ENCODE measurements at regions not wholly inside any gene's neighbourhood (a gene's known extent, or its start where the extent isn't known, plus 50 kb on each side); places are given as distances from the start of the nearest gene placed in this dataset.
"Not testable (repeated sequence)": the region's sequence is repeated elsewhere in the genome, so short reads cannot be mapped to it uniquely, and the experiment has no call there.

DNA sequence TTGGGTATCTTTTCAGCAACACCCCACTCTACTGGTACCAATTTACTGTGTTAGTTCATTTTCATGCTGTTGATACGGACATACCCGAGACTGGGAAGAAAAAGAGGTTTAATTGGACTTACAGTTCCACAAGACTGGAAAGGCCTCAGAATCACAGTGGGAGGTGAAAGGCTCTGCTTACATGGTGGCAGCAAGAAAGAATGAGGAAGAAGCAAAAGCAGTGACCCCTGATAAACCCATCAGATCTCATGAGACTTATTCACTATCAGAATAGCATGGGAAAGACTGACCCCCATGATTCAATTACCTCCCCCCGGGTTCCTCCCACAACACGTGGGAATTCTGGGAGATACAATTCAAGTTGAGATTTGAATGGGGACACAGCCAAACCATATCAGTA lies 473.1 kb downstream of the RNF144A start:
- H3K27ac Mint-ChIP-seq; H3K4me3 Mint-ChIP-seq; H3K4me1 Mint-ChIP-seq (ENCODE audit: low read depth); H3K9me3 Mint-ChIP-seq; H3K27me3 Mint-ChIP-seq; H3K36me3 Mint-ChIP-seq (ENCODE audit: low read depth): not testable (repeated sequence)

DNA sequence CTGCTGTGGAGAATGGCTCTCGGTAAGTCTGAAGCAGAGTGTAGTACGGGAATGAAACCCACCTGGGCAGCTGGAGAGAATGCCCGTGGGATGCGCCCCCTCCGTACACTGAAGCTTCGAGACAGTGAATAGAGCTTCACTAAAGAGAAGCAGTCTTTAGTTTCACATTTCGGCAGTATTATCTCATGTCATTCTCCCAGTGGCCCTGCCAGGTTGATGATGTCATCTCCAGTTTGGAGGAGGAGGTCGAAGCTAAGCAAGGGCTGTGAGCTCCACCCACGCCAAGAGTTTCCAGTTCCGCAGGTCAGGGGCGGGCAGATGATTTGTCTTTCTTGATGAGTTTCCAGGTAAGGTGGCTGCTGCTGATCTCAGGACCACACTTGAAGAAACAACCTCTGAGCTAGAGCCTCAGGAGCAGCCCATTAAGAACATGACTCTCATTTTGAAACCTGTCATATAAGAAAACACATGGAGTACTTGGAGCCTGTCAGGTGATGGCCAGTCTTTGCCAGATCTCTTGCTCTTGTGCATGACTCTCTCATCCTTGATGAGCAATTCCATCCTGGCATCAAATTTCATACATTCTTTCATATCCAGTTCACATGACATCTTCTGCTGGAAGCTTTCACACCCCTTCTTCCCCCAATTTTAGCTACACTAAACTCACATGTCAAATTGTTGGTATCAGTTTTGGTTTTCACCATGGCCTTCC lies 475.0 kb downstream of the RNF144A start:
- no peak overlapping the region for H3K4me3 Mint-ChIP-seq
- H3K27ac Mint-ChIP-seq = no peak overlapping the region
- no peaks in the 10 kb centered on the region for H3K36me3 Mint-ChIP-seq (ENCODE audit: low read depth)
- no peaks in the 10 kb centered on the region for H3K9me3 Mint-ChIP-seq
- H3K4me1 Mint-ChIP-seq (ENCODE audit: low read depth) = no peaks in the 10 kb centered on the region
- no peaks in the 10 kb centered on the region for H3K27me3 Mint-ChIP-seq

DNA sequence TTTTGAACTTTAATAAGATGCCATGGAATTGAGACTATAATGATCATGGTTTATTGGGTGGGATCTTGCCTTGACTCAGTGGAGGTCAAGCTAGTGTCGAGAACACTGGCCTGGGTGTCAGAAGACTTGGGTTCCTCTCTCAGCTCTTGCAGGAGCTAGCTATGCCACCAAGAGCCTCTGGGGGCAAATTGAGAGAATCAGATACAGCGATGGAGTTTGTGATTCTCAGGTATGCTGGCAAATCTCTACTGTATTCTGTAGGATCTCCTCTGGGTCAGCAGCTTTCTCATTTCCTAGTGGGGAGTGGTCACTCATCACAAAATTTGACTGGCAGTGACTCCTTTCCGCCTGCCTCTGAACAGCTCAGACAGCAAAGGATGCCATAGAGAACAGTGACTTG lies 477.0 kb downstream of the RNF144A start:
- Mint-ChIP-seq H3K27ac (no peak overlapping the region), H3K36me3 (ENCODE audit: low read depth) (no peaks in the 10 kb centered on the region)

DNA sequence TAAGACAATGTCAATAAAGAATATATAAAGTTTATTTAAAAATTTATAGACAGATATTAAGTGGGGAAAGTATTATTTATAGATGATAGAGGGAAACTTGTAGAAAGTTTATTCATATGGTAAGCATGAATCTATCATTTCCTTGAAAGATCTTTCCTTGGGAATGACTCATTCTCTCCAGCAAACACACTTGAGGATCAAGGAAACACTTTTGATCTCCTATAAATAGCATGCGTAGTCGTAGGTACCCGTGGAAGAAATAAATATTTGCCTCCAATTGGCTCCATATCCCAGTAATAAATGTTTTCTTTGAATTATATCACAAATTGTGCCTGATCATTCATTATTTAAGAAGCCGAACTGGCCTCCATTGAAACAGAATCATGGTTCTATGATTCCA lies 483.4 kb downstream of the RNF144A start:
- no peaks in the 10 kb centered on the region for H3K36me3 Mint-ChIP-seq (ENCODE audit: low read depth)
- H3K4me3 Mint-ChIP-seq = no peak overlapping the region
- H3K27me3 Mint-ChIP-seq = peaks cover 17% of the 10 kb centered on the region
- H3K4me1 Mint-ChIP-seq (ENCODE audit: low read depth) = peaks cover 13% of the 10 kb centered on the region
- H3K27ac Mint-ChIP-seq = no peak overlapping the region
- no peaks in the 10 kb centered on the region for H3K9me3 Mint-ChIP-seq

More for the DNA sequence above, 477.0 kb downstream of the RNF144A start:
- Mint-ChIP-seq H3K4me3 (no peak overlapping the region), H3K27me3 (no peaks in the 10 kb centered on the region), H3K9me3 (no peaks in the 10 kb centered on the region), H3K4me1 (ENCODE audit: low read depth) (no peaks in the 10 kb centered on the region)

DNA sequence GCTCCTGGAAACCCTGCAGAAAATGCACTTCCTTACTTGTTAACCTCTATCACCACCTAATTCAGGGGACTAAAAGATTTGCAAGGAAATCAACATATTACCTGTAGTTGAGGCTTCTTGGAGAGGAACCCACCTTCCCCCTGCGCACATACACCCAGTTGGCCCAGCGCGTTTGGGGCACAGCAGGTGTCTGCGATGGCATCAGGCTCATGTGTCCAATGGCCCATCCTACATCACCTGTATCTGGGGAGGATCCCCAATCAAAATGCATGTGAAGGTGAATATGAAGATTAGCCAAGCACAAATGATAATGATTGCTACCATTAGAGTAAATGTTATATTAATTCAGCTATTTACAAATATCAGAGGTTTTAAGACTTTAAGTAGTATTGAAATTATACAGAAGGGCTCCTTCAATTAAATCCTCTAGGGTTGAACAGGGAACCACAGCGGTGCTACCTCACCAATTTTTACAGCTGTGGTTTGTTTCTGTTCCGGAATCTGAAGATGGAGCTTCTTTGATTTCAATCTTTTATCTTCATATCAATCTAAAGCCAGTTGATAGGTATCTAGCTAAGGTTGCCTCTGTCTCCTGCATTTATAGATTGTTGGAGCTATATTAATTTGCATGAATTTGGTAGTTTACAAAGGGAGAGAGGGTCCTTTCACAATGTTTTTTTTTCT lies 486.0 kb downstream of the RNF144A start:
- Mint-ChIP-seq H3K4me1 (ENCODE audit: low read depth) (peaks cover 13% of the 10 kb centered on the region), H3K9me3 (no peaks in the 10 kb centered on the region), H3K27ac (no peak overlapping the region), H3K36me3 (ENCODE audit: low read depth) (no peaks in the 10 kb centered on the region), H3K27me3 (peaks cover 24% of the 10 kb centered on the region), H3K4me3 (no peak overlapping the region)

DNA sequence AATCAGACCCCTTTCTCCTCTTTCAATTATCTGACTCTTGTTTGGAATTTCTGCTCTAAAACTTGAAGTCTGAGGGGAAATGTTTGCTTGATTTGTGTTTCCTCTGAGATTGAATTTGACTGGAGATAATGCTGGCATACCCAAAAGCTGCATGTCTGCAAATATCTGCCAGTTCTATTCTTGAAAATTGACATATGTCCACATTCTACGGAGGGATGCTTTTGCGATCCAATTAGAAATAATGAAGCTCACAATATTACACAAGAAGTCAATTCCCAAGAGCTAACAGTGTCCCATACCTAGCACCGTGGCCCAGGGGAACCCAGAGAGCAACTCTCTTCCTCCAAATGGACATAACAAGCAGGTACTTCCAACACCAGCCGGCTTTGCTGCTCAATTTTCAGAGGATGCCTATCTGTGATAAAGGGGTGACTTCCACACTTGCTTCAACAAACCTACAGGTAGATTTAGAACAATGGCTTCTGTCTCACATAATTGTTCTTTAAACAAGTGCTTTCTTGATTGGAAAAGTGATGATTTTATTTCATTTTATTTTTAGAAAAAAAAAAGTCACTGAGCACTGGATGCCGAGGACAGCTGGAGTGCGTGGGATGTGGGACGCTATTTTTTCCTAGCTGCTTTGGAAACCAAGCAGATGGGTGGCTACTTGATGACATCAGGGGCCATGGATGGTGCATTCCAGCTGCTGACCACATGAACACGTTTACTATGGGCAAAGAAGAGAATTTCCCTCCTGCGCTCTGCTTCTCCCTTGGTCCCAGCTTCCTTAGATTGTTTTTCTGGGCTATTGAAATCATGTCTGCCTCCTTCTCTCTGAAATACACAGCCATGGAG lies 488.9 kb downstream of the RNF144A start:
- Mint-ChIP-seq H3K27me3 (peaks cover 24% of the 10 kb centered on the region), H3K27ac (no peak overlapping the region), H3K4me3 (no peak overlapping the region), H3K4me1 (ENCODE audit: low read depth) (peaks cover 13% of the 10 kb centered on the region), H3K36me3 (ENCODE audit: low read depth) (no peaks in the 10 kb centered on the region), H3K9me3 (no peaks in the 10 kb centered on the region)

DNA sequence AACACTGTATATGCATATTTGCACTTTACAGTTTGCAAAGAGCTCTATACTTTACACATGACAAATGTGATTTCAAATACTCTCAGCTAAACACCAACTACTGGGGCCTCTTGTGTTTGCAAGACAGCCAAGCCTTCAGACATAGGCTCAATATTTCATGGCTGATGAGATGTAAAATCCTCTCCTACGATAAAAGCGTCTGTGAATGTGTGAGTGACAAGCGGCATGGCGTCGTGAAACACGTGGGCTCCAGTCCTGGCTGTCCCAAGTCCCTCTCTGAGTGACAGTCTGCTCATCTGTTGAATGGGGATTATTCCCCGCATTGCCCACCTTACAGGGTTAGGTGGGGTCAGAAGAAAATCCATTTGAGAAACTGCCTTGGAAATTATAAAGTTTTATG lies 489.8 kb downstream of the RNF144A start:
- Mint-ChIP-seq H3K4me3 (no peak overlapping the region), H3K9me3 (no peaks in the 10 kb centered on the region), H3K36me3 (ENCODE audit: low read depth) (no peaks in the 10 kb centered on the region), H3K27me3 (peaks cover 24% of the 10 kb centered on the region), H3K27ac (no peak overlapping the region), H3K4me1 (ENCODE audit: low read depth) (peaks cover 13% of the 10 kb centered on the region)

DNA sequence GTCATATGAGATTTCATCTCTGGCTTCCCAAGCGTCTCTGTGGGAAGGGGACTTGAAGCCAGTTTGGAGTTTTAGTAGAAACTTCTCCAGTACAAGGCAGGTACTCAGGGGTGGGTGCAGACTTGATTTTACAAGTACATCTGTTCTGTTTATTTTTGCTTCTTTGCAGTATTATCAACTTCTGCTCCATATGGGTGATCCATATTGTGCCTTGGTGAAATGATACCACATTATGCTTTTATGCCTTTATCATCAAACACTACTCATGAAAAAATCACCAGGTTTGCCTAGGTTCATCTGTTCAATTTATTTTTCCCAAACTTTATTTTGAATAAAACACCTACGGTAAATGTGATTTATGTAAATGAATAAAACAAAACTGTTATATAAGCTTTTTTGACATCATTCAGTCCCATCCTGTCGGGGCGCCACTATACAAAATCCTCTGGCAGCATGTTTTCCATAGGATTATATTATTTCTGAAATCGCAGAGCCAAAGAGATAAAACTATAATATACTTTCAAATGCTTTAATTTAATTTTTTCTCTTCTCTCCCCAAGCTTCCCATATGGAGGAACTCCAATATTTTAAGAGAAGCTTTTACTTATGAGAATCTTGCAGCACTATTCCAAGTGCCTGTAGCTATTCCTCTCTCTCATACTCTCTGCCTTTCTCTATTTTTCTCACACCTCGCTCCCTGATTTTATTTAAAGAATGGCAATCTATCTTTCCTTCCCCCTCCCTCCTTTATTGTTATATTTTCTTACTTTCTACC lies 490.9 kb downstream of the RNF144A start:
- H3K4me1 Mint-ChIP-seq (ENCODE audit: low read depth) = peaks cover 6% of the 10 kb centered on the region
- peaks cover 15% of the 10 kb centered on the region for H3K27me3 Mint-ChIP-seq
- H3K27ac Mint-ChIP-seq = no peak overlapping the region
- no peak overlapping the region for H3K4me3 Mint-ChIP-seq
- no peaks in the 10 kb centered on the region for H3K36me3 Mint-ChIP-seq (ENCODE audit: low read depth)
- no peaks in the 10 kb centered on the region for H3K9me3 Mint-ChIP-seq

DNA sequence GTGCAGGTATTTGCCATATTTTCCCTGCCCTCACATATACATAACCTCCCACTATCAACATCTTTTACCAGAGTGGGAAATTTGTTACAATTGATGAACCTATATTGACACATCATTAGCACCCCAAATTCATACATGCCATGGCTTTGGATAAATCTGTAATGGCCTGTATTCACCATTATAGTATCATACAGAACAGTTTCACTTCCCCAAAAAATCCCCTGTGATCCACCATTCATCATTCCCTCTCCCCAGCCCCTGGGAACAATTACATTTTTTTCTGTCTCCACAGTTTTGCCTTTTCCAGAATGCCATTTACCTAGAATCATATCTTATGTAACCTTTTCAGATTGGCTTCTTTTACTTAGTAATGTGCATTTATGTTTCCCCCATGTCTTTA lies 494.5 kb downstream of the RNF144A start:
- no peaks in the 10 kb centered on the region for H3K36me3 Mint-ChIP-seq (ENCODE audit: low read depth)
- peaks cover 5% of the 10 kb centered on the region for H3K27me3 Mint-ChIP-seq
- H3K4me1 Mint-ChIP-seq (ENCODE audit: low read depth) = no peaks in the 10 kb centered on the region
- H3K4me3 Mint-ChIP-seq = no peak overlapping the region
- no peak overlapping the region for H3K27ac Mint-ChIP-seq
- no peaks in the 10 kb centered on the region for H3K9me3 Mint-ChIP-seq

DNA sequence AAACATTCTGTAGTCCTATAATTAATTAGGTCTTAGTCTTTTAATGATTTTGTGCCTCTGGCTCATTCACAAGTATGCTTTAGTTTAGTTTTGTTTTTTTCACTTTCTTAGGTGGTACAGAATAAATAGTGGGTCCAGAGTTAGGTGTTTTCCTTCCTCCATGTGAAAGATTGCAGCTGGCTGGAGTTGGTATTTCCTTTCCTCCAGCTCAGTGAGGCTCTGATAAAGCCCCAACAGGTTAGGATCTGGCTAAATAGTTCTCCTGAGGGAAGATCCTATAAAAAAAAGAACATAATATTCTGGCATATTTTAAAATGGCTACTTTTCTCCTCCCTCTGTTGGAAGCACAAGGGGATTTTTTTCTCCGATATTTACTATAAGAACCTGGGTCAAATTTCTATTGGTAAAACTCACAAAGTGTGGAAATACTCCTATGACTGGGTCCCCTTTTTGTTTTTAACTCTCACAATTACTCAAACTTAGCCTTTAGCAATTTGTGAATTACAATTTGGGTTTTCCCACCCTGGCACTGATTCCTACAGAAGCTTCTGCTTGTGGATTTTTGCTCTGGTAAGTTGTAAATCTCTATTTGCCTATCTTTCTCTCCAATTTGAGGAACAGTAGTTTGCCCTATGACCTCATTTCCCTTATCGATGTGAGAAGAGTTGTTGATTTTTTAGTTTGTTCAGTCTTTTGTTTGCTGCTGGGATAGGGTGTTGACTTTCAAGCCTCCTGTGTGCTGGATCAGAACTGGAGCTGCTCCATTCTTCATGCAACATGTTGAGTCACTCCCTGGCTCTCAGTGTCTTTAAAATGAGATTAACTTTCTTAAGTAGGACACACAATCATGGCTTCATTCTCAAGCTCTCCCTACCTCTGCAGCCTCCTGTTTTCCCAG lies 500.9 kb downstream of the RNF144A start:
- no peaks in the 10 kb centered on the region for H3K36me3 Mint-ChIP-seq (ENCODE audit: low read depth)
- H3K27me3 Mint-ChIP-seq = peaks cover 5% of the 10 kb centered on the region
- H3K4me1 Mint-ChIP-seq (ENCODE audit: low read depth) = no peaks in the 10 kb centered on the region
- H3K9me3 Mint-ChIP-seq = peaks cover 6% of the 10 kb centered on the region
- no peak overlapping the region for H3K4me3 Mint-ChIP-seq
- no peak overlapping the region for H3K27ac Mint-ChIP-seq

DNA sequence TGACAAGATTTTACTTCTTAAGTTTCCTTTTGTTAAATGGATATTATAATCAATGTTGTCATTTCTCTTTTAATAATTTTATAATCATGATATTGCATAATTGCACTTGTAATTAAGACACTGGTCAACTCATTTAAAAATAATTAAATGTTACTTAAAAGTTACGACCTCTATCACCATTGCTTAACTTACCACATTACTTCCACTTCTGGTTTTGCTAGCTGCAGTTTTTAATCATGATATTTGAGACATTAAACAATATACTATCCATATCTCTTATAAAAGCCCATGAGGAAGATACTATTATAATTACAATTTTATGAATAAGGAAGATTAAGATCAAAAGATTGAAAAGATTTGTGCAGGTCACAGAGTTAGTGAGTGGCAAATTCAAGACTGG lies 502.0 kb downstream of the RNF144A start:
- no peaks in the 10 kb centered on the region for H3K36me3 Mint-ChIP-seq (ENCODE audit: low read depth)
- peaks cover 5% of the 10 kb centered on the region for H3K27me3 Mint-ChIP-seq
- peaks cover 6% of the 10 kb centered on the region for H3K9me3 Mint-ChIP-seq

DNA sequence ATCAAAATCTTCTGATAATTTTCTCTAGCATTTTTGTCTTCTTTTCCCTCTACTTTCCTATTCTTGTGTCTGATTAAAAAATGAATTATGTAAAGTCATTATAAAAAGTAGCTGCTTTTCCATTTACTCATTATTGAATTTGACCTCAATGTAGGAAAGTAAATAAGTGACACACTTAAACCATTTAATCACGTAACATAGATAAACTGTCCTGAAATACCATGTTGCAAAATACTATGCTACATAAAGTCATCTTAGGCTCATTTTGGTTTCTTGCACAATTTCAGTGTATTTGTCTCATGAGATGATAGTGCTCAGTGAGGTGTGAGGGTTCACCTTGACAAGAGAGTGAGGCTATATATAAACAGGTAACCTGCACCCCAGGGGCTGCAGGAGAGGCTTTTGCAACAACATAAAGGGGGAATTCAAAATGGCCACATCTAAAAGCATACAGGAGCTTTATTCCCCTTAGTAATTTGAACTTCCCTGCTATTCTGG lies 502.7 kb downstream of the RNF144A start:
- no peak overlapping the region for H3K4me3 Mint-ChIP-seq
- peaks cover 6% of the 10 kb centered on the region for H3K9me3 Mint-ChIP-seq
- no peaks in the 10 kb centered on the region for H3K4me1 Mint-ChIP-seq (ENCODE audit: low read depth)
- H3K36me3 Mint-ChIP-seq (ENCODE audit: low read depth) = no peaks in the 10 kb centered on the region
- peaks cover 5% of the 10 kb centered on the region for H3K27me3 Mint-ChIP-seq
- no peak overlapping the region for H3K27ac Mint-ChIP-seq

More for the DNA sequence above, 502.0 kb downstream of the RNF144A start:
- Mint-ChIP-seq H3K4me3 (no peak overlapping the region), H3K27ac (no peak overlapping the region), H3K4me1 (ENCODE audit: low read depth) (no peaks in the 10 kb centered on the region)

DNA sequence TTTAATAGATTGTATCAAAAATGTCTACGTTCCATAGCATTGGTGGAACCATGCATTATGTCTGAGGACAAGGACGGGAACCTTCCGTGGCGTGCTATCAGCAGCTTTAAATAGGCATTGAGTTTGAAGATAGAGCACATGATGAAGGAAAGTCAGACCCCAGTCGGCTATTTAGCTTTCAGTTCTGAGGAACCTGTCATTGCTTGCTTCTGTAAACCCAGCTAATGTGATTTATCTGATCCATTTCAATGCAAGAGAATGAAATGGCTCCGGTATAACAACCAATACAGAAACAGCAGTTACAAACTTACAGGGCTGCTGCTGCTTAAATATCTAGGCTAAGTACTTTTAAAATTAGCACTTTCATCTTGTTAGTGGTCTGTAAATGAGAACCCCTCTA lies 503.3 kb downstream of the RNF144A start:
- Mint-ChIP-seq H3K27me3 (peaks cover 5% of the 10 kb centered on the region), H3K9me3 (peaks cover 6% of the 10 kb centered on the region)

DNA sequence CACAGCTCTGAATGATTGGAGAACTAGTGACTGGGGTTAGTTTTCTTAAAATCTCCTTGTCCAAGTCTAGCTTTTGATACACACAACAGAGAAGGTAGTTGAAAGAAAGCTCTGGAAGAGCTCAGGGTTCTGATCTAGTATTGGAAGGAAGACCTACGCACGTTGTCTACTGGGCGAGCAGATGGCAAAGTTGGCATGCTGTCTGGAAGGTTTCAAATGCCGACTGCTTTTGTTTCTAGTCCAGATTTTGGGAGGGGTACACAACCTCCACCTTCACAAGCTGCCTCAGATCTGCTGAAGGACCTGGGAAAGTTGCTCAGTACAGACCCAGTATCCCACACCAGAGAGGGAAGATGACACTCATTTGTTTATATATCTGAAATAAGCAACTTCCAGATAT lies 507.3 kb downstream of the RNF144A start:
- Mint-ChIP-seq H3K27ac (no peak overlapping the region), H3K27me3 (peaks cover 5% of the 10 kb centered on the region), H3K4me3 (no peak overlapping the region), H3K9me3 (no peaks in the 10 kb centered on the region), H3K36me3 (ENCODE audit: low read depth) (no peaks in the 10 kb centered on the region), H3K4me1 (ENCODE audit: low read depth) (peaks cover 24% of the 10 kb centered on the region)

More for the DNA sequence above, 503.3 kb downstream of the RNF144A start:
- Mint-ChIP-seq H3K36me3 (ENCODE audit: low read depth) (no peaks in the 10 kb centered on the region), H3K4me1 (ENCODE audit: low read depth) (no peaks in the 10 kb centered on the region), H3K27ac (no peak overlapping the region), H3K4me3 (no peak overlapping the region)
